GM12878 (cell line): ENCODE measurements at regions not wholly inside any gene's neighbourhood (a gene's known extent, or its start where the extent isn't known, plus 50 kb on each side); places are given as distances from the start of the nearest gene placed in this dataset.

Experiments used
- EP300 ChIP-seq, 2 experiments: fragments of 150-350 bp in 1 of 2; IDR thresholded peaks; 2 replicates each; pipeline ENCODE4 v1.6.1; 2011 to 2012; ENCODE audit warnings: low read depth in 2 of 2, low read length in 2 of 2, borderline replicate concordance in 1 of 2, improper control_type of control experiment in 1 of 2, inconsistent platforms in 1 of 2; ENCODE audit not compliant: control insufficient read depth in 1 of 2
- PRDM15 ChIP-seq: fragments of 450-650 bp; formaldehyde crosslinking; IDR thresholded peaks from 2 replicates; pipeline ENCODE4 v1.4.0; 2020; ENCODE audit warnings: mild to moderate bottlenecking, moderate library complexity

- TF ChIP-seq PRDM15 (CRISPR knock-in tag) (no peak), EP300 (IDR thresholded peaks at IDR 0.05; ENCODE audit: borderline replicate concordance in 1 of 2, control insufficient read depth in 1 of 2, low read depth in 2 of 2, low read length in 2 of 2) (no peak)
Observed at GRCh38 chr4:117331817-117332216, 246.4 kb upstream of the TRAM1L1 start.
